Osteoblast (primary cell): ENCODE measurements at regions not wholly inside any gene's neighbourhood (a gene's known extent, or its start where the extent isn't known, plus 50 kb on each side); places are given as distances from the start of the nearest gene placed in this dataset.

Experiments
- DNase-seq: peaks from one replicate; pipeline ENCODE4 v3.0.0; 2011; ENCODE audit warnings: low spot score, mixed read lengths; ENCODE audit not compliant: insufficient read length; ENCODE audit errors: missing footprints
- H2AFZ ChIP-seq: 2 replicates; pipeline ENCODE4 v1.6.0; 2011; ENCODE audit warnings: mild to moderate bottlenecking, low read length
- H3K27ac ChIP-seq: 2 replicates; pipeline ENCODE4 v1.5.1; 2011; ENCODE audit warnings: mild to moderate bottlenecking, low read depth, low read length, moderate library complexity
- H3K27me3 ChIP-seq: 2 replicates; pipeline ENCODE4 v1.6.0; 2012; ENCODE audit warnings: mild to moderate bottlenecking, control low read depth, inconsistent platforms, low read length, moderate library complexity; ENCODE audit not compliant: insufficient read depth
- H3K36me3 ChIP-seq: 2 replicates; pipeline ENCODE4 v1.5.1; 2011; ENCODE audit warnings: mild to moderate bottlenecking, low read length, control low read depth, moderate library complexity; ENCODE audit not compliant: insufficient read depth
- H3K4me1 ChIP-seq: 2 replicates; pipeline ENCODE4 v1.5.1; 2011; ENCODE audit warnings: mild to moderate bottlenecking, low read length, control low read depth, moderate library complexity; ENCODE audit not compliant: insufficient read depth
- H3K4me2 ChIP-seq: 2 replicates; pipeline ENCODE4 v1.6.0; 2011; ENCODE audit warnings: mild to moderate bottlenecking, low read length; ENCODE audit not compliant: insufficient read depth
- H3K4me3 ChIP-seq: fragments of 200-600 bp; sonication (generic); 3 replicates; pipeline ENCODE4 v1.5.1; 2012; ENCODE audit warnings: mild to moderate bottlenecking, low read length, inconsistent platforms; ENCODE audit not compliant: insufficient read depth
- H3K79me2 ChIP-seq: 2 replicates; pipeline ENCODE4 v1.6.0; 2012; ENCODE audit warnings: mild to moderate bottlenecking, low read length, control low read depth, inconsistent platforms; ENCODE audit not compliant: insufficient read depth
- H3K9me3 ChIP-seq: 2 replicates; pipeline ENCODE4 v1.5.1; 2011; ENCODE audit warnings: low read depth, low read length, control low read depth
- H4K20me1 ChIP-seq: 2 replicates; pipeline ENCODE4 v1.6.0; 2012; ENCODE audit warnings: mild to moderate bottlenecking, low read length, control low read depth; ENCODE audit not compliant: insufficient read depth
- CTCF ChIP-seq: IDR thresholded peaks from 2 replicates; pipeline ENCODE4 v1.5.1; 2011; ENCODE audit warnings: mild to moderate bottlenecking, low read depth, low read length, moderate library complexity; ENCODE audit errors: extremely low read depth

GRCh38 chr14:42378274-42378673 is 771.6 kb downstream of the LRFN5 start:
- H3K27ac ChIP-seq = no peak overlapping the region
- no peak overlapping the region for H3K4me2 ChIP-seq
- H2AFZ ChIP-seq = no peak overlapping the region
- no peak for DNase-seq
- TF ChIP-seq CTCF = no peak
- H3K4me1 ChIP-seq = no peaks in the 10 kb centered on the region
- H3K27me3 ChIP-seq = no peaks in the 10 kb centered on the region
- H3K79me2 ChIP-seq = no peaks in the 10 kb centered on the region
- no peak overlapping the region for H3K4me3 ChIP-seq
- H3K36me3 ChIP-seq = no peaks in the 10 kb centered on the region
- no peaks in the 10 kb centered on the region for H3K9me3 ChIP-seq
- no peaks in the 10 kb centered on the region for H4K20me1 ChIP-seq

DNA sequence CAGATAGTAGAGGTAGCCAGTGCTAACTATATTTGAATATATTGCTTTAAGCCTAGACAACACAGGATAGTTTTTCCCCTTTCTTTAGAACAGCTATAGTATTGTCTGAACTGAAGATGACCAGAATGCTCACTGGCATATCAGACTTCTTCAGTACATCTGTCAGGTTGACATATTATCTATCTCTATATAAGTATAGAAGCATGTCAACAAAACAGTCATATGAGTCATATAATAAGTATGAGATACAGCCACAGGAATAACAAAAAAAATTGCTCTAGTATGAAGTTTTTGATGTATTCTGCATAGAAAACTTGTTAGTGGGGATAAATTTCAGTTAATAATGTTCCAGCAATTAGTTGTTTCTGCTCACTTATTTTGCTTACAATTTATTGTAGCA is 767.7 kb downstream of the LRFN5 start:
- DNase-seq = no peak
- no peak for TF ChIP-seq CTCF

GRCh38 chr14:42370056-42370455 is 763.4 kb downstream of the LRFN5 start:
- H3K4me2 ChIP-seq = no peak overlapping the region
- no peak overlapping the region for H3K4me3 ChIP-seq
- no peaks in the 10 kb centered on the region for H3K79me2 ChIP-seq
- no peaks in the 10 kb centered on the region for H3K27me3 ChIP-seq
- TF ChIP-seq CTCF = no peak
- H3K36me3 ChIP-seq = no peaks in the 10 kb centered on the region
- no peaks in the 10 kb centered on the region for H3K4me1 ChIP-seq
- no peak for DNase-seq
- no peak overlapping the region for H2AFZ ChIP-seq
- no peaks in the 10 kb centered on the region for H3K9me3 ChIP-seq
- H3K27ac ChIP-seq = no peak overlapping the region
- no peaks in the 10 kb centered on the region for H4K20me1 ChIP-seq

More for the DNA sequence above, 767.7 kb downstream of the LRFN5 start:
- Histone ChIP-seq H3K4me1 (no peaks in the 10 kb centered on the region), H3K9me3 (no peaks in the 10 kb centered on the region), H3K27me3 (no peaks in the 10 kb centered on the region), H3K79me2 (no peaks in the 10 kb centered on the region), H3K27ac (no peak overlapping the region), H2AFZ (no peak overlapping the region), H3K4me2 (no peak overlapping the region), H4K20me1 (no peaks in the 10 kb centered on the region), H3K36me3 (no peaks in the 10 kb centered on the region), H3K4me3 (no peak overlapping the region)

DNA sequence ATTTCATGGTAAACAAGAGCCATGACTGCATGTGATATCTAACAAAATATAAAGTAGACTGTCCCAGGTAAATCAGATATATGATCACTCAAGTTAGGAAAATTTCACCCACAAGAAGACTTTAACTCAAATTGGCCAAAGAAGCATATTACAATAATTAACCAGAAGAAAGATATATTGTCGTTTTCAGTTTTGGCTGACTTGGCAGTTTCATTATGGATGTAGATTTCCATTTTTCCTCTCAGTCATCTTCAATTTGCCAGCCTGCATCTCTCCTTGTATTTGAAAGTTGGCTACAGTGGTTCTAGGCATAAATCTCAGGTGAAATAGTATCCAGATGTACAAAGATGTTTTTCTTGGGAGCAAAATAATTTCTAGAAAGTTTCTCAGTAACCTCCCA is 761.6 kb downstream of the LRFN5 start:
- Histone ChIP-seq H3K9me3 (no peaks in the 10 kb centered on the region), H2AFZ (no peak overlapping the region), H3K27ac (no peak overlapping the region), H3K36me3 (no peaks in the 10 kb centered on the region), H3K27me3 (no peaks in the 10 kb centered on the region), H3K4me2 (no peak overlapping the region), H3K4me1 (no peaks in the 10 kb centered on the region), H3K4me3 (no peak overlapping the region), H3K79me2 (no peaks in the 10 kb centered on the region), H4K20me1 (no peaks in the 10 kb centered on the region)
- no peak for DNase-seq
- TF ChIP-seq CTCF = no peak
